GM12878 (cell line): ENCODE measurements at regions not wholly inside any gene's neighbourhood (a gene's known extent, or its start where the extent isn't known, plus 50 kb on each side); places are given as distances from the start of the nearest gene placed in this dataset.

ENCODE experiments used
- ATAC-seq: fragments of 200-7000 bp; cut with Tn5 transposase; 3 replicates; pipeline ENCODE4 v1.9.1; 2020; ENCODE audit warnings: mild to moderate bottlenecking, moderate library complexity
- BruUV-seq: library from RNA; stranded (reverse); fragments of 400-500 nt; replicated peaks from 2 replicates; lab custom pipeline; 2021; lab: Mats Ljungman, UMichigan
- CTCF ChIA-PET: fragments of 300-600 bp; sonication (Branson Sonifier 250); formaldehyde crosslinking; extraction: SDS; loops from one replicate; lab custom pipeline; 2021; ENCODE audit warnings: inconsistent platforms; lab: Yijun Ruan, JAX
- POLR2A ChIA-PET: fragments of 350-600 bp; formaldehyde crosslinking; extraction: SDS; loops from one replicate; lab custom pipeline; 2021; ENCODE audit warnings: inconsistent platforms; lab: Charles Lee
- RAD21 ChIA-PET: fragments of 300-600 bp; sonication (Branson Sonifier 250); formaldehyde crosslinking; loops from one replicate; lab custom pipeline; 2023; ENCODE audit warnings: antibody characterized with exemption; ENCODE audit not compliant: unreplicated experiment; lab: Charles Lee
- SMC1A ChIA-PET: fragments of 300-600 bp; sonication (Branson Sonifier 250); formaldehyde crosslinking; loops from one replicate; lab custom pipeline; 2023; ENCODE audit not compliant: unreplicated experiment, uncharacterized antibody; lab: Charles Lee
- DNase-seq: peaks from one replicate; pipeline ENCODE4 v3.0.0-alpha.2; 2011; ENCODE audit warnings: low read depth, low spot score
- FAIRE-seq: peaks from 3 replicates; lab custom pipeline; 2011; peaks lifted over from hg19 to GRCh38; lab: Jason Lieb, UNC
- H2AFZ ChIP-seq: 2 replicates; pipeline ENCODE4 v1.6.0; 2011; ENCODE audit warnings: low read depth, low read length, control low read depth; ENCODE audit not compliant: control insufficient read depth
- H3K27ac ChIP-seq: 2 replicates; pipeline ENCODE4 v1.5.1; 2011; ENCODE audit warnings: control low read depth; ENCODE audit not compliant: control insufficient read depth, insufficient read depth
- H3K27me3 ChIP-seq, 2 experiments: replicated peaks in 1 of 2; 2 replicates each; pipeline versions ENCODE4 v1.6.0 to v1.6.1; 2011; ENCODE audit warnings: low read length in 1 of 2; ENCODE audit not compliant: control insufficient read depth in 2 of 2, insufficient read depth in 2 of 2
- H3K36me3 ChIP-seq, 2 experiments: 2 replicates each; pipeline ENCODE4 v1.5.1; 2011; ENCODE audit warnings: low read length in 1 of 2; ENCODE audit not compliant: control insufficient read depth in 2 of 2, insufficient read depth in 2 of 2
- H3K4me1 ChIP-seq: 2 replicates; pipeline ENCODE4 v1.6.1; 2011; ENCODE audit warnings: mild to moderate bottlenecking, low read length, moderate library complexity, mixed read lengths; ENCODE audit not compliant: control insufficient read depth, insufficient read depth
- H3K4me2 ChIP-seq: 2 replicates; pipeline ENCODE4 v1.6.0; 2011; ENCODE audit warnings: control low read depth; ENCODE audit not compliant: control insufficient read depth, insufficient read depth
- H3K4me3 ChIP-seq: fragments of 200-600 bp; sonication (generic); 2 replicates; pipeline ENCODE4 v1.5.1; 2016
- H3K79me2 ChIP-seq: 2 replicates; pipeline ENCODE4 v1.6.0; 2011; ENCODE audit warnings: low read length; ENCODE audit not compliant: control insufficient read depth, insufficient read depth
- H3K9ac ChIP-seq: 2 replicates; pipeline ENCODE4 v1.8.0; 2011; ENCODE audit warnings: low read length, control low read depth, mixed read lengths; ENCODE audit not compliant: control insufficient read depth, insufficient read depth
- H3K9me3 ChIP-seq: replicated peaks from 3 replicates; pipeline ENCODE4 v1.5.1; 2011; ENCODE audit warnings: mild to moderate bottlenecking, low read length; ENCODE audit not compliant: control insufficient read depth, insufficient read depth
- H4K20me1 ChIP-seq: 2 replicates; pipeline ENCODE4 v1.6.0; 2011; ENCODE audit not compliant: control insufficient read depth, insufficient read depth
- ASH2L ChIP-seq: fragments of 300-600, 200-600 bp; sonication (generic); IDR thresholded peaks from 2 replicates; pipeline ENCODE4 v1.6.1; 2017; ENCODE audit warnings: low read depth, mild to moderate bottlenecking, borderline replicate concordance
- BCL11A ChIP-seq: IDR thresholded peaks from 2 replicates; pipeline ENCODE4 v1.6.1; 2011; ENCODE audit warnings: low read depth, low read length
- ESRRA ChIP-seq: IDR thresholded peaks from 2 replicates; pipeline ENCODE4 v1.6.1; 2012; ENCODE audit warnings: mild to moderate bottlenecking, low read length, improper control_type of control experiment
- GABPA ChIP-seq: IDR thresholded peaks from 2 replicates; pipeline ENCODE4 v1.6.1; 2014; ENCODE audit warnings: antibody characterized with exemption, low read depth, mild to moderate bottlenecking, inconsistent platforms
- HCFC1 ChIP-seq: fragments of 150-350 bp; IDR thresholded peaks from 2 replicates; pipeline ENCODE4 v1.6.1; 2014; ENCODE audit warnings: low read length
- JUNB ChIP-seq: IDR thresholded peaks from 2 replicates; pipeline ENCODE4 v1.6.1; 2016; ENCODE audit warnings: antibody characterized with exemption, mild to moderate bottlenecking
- NBN ChIP-seq: fragments of 450-650 bp; IDR thresholded peaks from 2 replicates; pipeline ENCODE4 v1.6.1; 2016
- RELA ChIP-seq: fragments of 450-650 bp; IDR thresholded peaks from 2 replicates; pipeline ENCODE4 v1.8.0; 2014; ENCODE audit warnings: borderline replicate concordance; ENCODE audit not compliant: partially characterized antibody
- SP1 ChIP-seq: IDR thresholded peaks from one replicate; pipeline ENCODE4 v1.6.1; 2011; ENCODE audit warnings: low read depth, low read length
- TARDBP ChIP-seq: IDR thresholded peaks from 2 replicates; pipeline ENCODE4 v1.6.1; 2016; ENCODE audit warnings: borderline replicate concordance
- YY1 ChIP-seq: IDR thresholded peaks from 2 replicates; pipeline ENCODE4 v1.6.1; 2011; ENCODE audit warnings: low read depth, mild to moderate bottlenecking, low read length
- ZNF384 ChIP-seq: IDR thresholded peaks from 2 replicates; pipeline ENCODE4 v1.6.1; 2012; ENCODE audit warnings: low read depth, mild to moderate bottlenecking, low read length, improper control_type of control experiment, borderline replicate concordance
- WGBS: methylation state at CpG from one replicate; pipeline ENCODE4 v1.1.6; 2016; ENCODE audit warnings: low lambda C conversion rate; ENCODE audit not compliant: insufficient replicate concordance, insufficient coverage; ENCODE audit errors: missing lambda C conversion rate; 5-methylcytosine and 5-hydroxymethylcytosine counted together
- in situ Hi-C: fragments of 300-500 bp; cut with MboI; formaldehyde crosslinking; loops from 9 replicates; pipeline ENCODE4 v1.14.3; 2018; ENCODE audit warnings: mixed read lengths
- intact Hi-C: fragments of 100-400 bp; cut with micrococcal nuclease; formaldehyde crosslinking; loops from one replicate; pipeline ENCODE4 v1.14.2; 2022; ENCODE audit not compliant: unreplicated experiment
- TF ChIP-seq, protein P1 (sequence below): IDR thresholded peaks from 2 replicates; pipeline ENCODE4 v1.6.1; 2012; ENCODE audit warnings: mild to moderate bottlenecking, low read depth, low read length
- TF ChIP-seq, protein P2 (sequence below): IDR thresholded peaks from 2 replicates; pipeline ENCODE4 v1.6.1; 2011; ENCODE audit warnings: low read depth, low read length, improper control_type of control experiment, borderline replicate concordance
- TF ChIP-seq, protein P3 (sequence below): fragments of 450-650 bp; IDR thresholded peaks from 2 replicates; pipeline ENCODE4 v1.6.1; 2017; ENCODE audit warnings: borderline replicate concordance

DNA sequence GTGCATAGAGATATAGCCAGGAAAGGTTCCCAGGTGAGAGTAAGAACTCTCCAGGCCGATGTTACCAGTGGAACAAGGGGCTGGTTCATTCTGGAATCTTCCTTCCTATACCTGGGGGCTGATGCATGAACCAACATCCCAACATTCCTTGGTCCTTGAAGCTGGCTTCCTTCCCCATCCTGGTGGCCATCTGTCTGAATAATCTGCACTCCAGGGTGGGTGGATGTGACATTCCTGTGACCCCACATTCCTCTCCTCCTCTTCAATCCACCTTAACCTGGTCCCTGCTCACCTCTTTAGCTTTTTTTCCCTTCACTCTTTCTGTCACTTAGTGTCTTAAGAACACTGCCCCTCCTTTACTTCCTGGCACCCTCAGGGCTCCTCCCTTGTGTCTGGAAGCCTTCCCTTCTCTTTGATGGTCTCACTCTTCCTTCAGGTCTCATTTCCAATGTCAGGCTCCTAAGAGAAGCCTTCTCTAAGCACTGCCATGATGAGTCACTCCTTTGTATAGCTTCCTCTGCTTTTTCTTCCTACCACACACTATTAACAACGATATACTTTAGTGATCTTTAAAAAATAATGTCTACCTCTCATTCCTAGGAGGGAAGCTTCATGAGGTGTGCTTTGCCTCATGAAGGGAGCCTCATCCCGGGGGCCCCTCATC lies 80.3 kb downstream of the BOD1 start:
- in situ Hi-C loops, result no loop called here

More for the DNA sequence above, 80.3 kb downstream of the BOD1 start:
- H3K4me1 ChIP-seq, result peaks cover 28% of the 10 kb centered on the region
- no peak overlapping the region for H3K27ac ChIP-seq
- DNase-seq (no peak), FAIRE-seq (no peak), ATAC-seq (no peak)
- H3K79me2 ChIP-seq, result no peaks in the 10 kb centered on the region
- no peak overlapping the region for H2AFZ ChIP-seq
- no TSS peak for BruUV-seq
- H3K9ac ChIP-seq, result no peak overlapping the region
- RAD21 ChIA-PET, result no interaction called here
- H3K4me2 ChIP-seq, result no peak overlapping the region
- no peaks in the 10 kb centered on the region for H4K20me1 ChIP-seq
- no peaks in the 10 kb centered on the region for H3K27me3 ChIP-seq
- TF ChIP-seq, protein P1, sequence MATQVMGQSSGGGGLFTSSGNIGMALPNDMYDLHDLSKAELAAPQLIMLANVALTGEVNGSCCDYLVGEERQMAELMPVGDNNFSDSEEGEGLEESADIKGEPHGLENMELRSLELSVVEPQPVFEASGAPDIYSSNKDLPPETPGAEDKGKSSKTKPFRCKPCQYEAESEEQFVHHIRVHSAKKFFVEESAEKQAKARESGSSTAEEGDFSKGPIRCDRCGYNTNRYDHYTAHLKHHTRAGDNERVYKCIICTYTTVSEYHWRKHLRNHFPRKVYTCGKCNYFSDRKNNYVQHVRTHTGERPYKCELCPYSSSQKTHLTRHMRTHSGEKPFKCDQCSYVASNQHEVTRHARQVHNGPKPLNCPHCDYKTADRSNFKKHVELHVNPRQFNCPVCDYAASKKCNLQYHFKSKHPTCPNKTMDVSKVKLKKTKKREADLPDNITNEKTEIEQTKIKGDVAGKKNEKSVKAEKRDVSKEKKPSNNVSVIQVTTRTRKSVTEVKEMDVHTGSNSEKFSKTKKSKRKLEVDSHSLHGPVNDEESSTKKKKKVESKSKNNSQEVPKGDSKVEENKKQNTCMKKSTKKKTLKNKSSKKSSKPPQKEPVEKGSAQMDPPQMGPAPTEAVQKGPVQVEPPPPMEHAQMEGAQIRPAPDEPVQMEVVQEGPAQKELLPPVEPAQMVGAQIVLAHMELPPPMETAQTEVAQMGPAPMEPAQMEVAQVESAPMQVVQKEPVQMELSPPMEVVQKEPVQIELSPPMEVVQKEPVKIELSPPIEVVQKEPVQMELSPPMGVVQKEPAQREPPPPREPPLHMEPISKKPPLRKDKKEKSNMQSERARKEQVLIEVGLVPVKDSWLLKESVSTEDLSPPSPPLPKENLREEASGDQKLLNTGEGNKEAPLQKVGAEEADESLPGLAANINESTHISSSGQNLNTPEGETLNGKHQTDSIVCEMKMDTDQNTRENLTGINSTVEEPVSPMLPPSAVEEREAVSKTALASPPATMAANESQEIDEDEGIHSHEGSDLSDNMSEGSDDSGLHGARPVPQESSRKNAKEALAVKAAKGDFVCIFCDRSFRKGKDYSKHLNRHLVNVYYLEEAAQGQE, result no peak
- TF ChIP-seq GABPA (no peak), ASH2L (no peak), YY1 (no peak), ESRRA (no peak), HCFC1 (no peak), TARDBP (no peak), RELA (no peak), ZNF384 (no peak), SP1 (no peak), NBN (no peak), JUNB (no peak), BCL11A (no peak)
- TF ChIP-seq, protein P2, sequence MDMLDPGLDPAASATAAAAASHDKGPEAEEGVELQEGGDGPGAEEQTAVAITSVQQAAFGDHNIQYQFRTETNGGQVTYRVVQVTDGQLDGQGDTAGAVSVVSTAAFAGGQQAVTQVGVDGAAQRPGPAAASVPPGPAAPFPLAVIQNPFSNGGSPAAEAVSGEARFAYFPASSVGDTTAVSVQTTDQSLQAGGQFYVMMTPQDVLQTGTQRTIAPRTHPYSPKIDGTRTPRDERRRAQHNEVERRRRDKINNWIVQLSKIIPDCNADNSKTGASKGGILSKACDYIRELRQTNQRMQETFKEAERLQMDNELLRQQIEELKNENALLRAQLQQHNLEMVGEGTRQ, result no peak
- TF ChIP-seq, protein P3, sequence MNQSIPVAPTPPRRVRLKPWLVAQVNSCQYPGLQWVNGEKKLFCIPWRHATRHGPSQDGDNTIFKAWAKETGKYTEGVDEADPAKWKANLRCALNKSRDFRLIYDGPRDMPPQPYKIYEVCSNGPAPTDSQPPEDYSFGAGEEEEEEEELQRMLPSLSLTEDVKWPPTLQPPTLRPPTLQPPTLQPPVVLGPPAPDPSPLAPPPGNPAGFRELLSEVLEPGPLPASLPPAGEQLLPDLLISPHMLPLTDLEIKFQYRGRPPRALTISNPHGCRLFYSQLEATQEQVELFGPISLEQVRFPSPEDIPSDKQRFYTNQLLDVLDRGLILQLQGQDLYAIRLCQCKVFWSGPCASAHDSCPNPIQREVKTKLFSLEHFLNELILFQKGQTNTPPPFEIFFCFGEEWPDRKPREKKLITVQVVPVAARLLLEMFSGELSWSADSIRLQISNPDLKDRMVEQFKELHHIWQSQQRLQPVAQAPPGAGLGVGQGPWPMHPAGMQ, result no peak
- H3K9me3 ChIP-seq, result no peaks in the 10 kb centered on the region
- no peaks in the 10 kb centered on the region for H3K36me3 ChIP-seq
- 4% methylated on average over 3 of the region's 3 CpGs for WGBS
- POLR2A ChIA-PET, result no interaction called here
- no peak overlapping the region for H3K4me3 ChIP-seq
- CTCF ChIA-PET, result no interaction called here
- intact Hi-C loops, result no loop called here
- SMC1A ChIA-PET, result no interaction called here
